GM23338 (cell line): ENCODE measurements at regions not wholly inside any gene's neighbourhood (a gene's known extent, or its start where the extent isn't known, plus 50 kb on each side); places are given as distances from the start of the nearest gene placed in this dataset.

Experiments
- ATAC-seq: fragments of 200-7000 bp; cut with Tn5 transposase; 3 replicates; pipeline ENCODE4 v1.9.1; 2020
- DNase-seq: peaks from one replicate; pipeline ENCODE4 v3.0.0-alpha.2; 2015; ENCODE audit warnings: low spot score
- H2AFZ ChIP-seq: fragments of 200-600 bp; sonication (generic); 2 replicates; pipeline ENCODE4 v1.8.0; 2016; ENCODE audit warnings: antibody characterized with exemption, mild to moderate bottlenecking, moderate library complexity
- H3F3A ChIP-seq: fragments of 200-600 bp; sonication (generic); replicated peaks from 2 replicates; pipeline ENCODE4 v1.8.0; 2017; ENCODE audit warnings: antibody characterized with exemption, mixed run types, low read depth
- H3K27ac ChIP-seq: fragments of 200-600 bp; sonication (generic); 2 replicates; pipeline ENCODE4 v1.6.1; 2016; ENCODE audit warnings: low read depth
- H3K27me3 ChIP-seq: fragments of 200-600 bp; sonication (generic); 2 replicates; pipeline ENCODE4 v1.8.0; 2016; ENCODE audit warnings: mild to moderate bottlenecking, mixed run types, moderate library complexity; ENCODE audit not compliant: insufficient read depth
- H3K36me3 ChIP-seq: fragments of 200-600 bp; sonication (generic); 2 replicates; pipeline ENCODE4 v1.8.0; 2016; ENCODE audit warnings: mild to moderate bottlenecking; ENCODE audit not compliant: insufficient read depth
- H3K4me1 ChIP-seq: fragments of 200-600 bp; sonication (generic); 2 replicates; pipeline ENCODE4 v1.8.0; 2016; ENCODE audit warnings: mild to moderate bottlenecking, moderate library complexity; ENCODE audit not compliant: insufficient read depth
- H3K4me2 ChIP-seq: fragments of 200-600 bp; sonication (generic); 2 replicates; pipeline ENCODE4 v1.7.1; 2017; ENCODE audit warnings: mixed run types
- H3K4me3 ChIP-seq: fragments of 200-600 bp; sonication (generic); 2 replicates; pipeline ENCODE4 v1.6.1; 2016; ENCODE audit warnings: mixed run types
- H3K79me2 ChIP-seq: fragments of 200-600 bp; sonication (generic); replicated peaks from 2 replicates; pipeline ENCODE4 v1.8.0; 2017; ENCODE audit warnings: mild to moderate bottlenecking; ENCODE audit not compliant: insufficient read depth
- H3K9me2 ChIP-seq: fragments of 200-600 bp; sonication (generic); 2 replicates; pipeline ENCODE4 v1.8.0; 2017; ENCODE audit not compliant: insufficient read depth
- H4K20me1 ChIP-seq: fragments of 200-600 bp; sonication (generic); replicated peaks from 2 replicates; pipeline ENCODE4 v1.8.0; 2017; ENCODE audit warnings: mild to moderate bottlenecking; ENCODE audit not compliant: insufficient read depth
- H3K27ac Mint-ChIP-seq: 2 replicates; pipeline ENCODE4 v1.8.0; 2020; ENCODE audit warnings: inconsistent platforms, mild to moderate bottlenecking, moderate library complexity, mixed read lengths
- H3K27me3 Mint-ChIP-seq: 3 replicates; pipeline ENCODE4 v1.8.0; 2022; ENCODE audit warnings: low read depth, mild to moderate bottlenecking, moderate library complexity, mixed read lengths, inconsistent platforms; ENCODE audit not compliant: insufficient read depth, poor library complexity
- H3K36me3 Mint-ChIP-seq: 3 replicates; pipeline ENCODE4 v1.8.0; 2021; ENCODE audit warnings: low read depth, mild to moderate bottlenecking, inconsistent platforms, moderate library complexity, mixed read lengths
- H3K4me1 Mint-ChIP-seq: 3 replicates; pipeline ENCODE4 v1.8.0; 2020; ENCODE audit warnings: mild to moderate bottlenecking, inconsistent platforms, mixed read lengths
- H3K4me3 Mint-ChIP-seq: 3 replicates; pipeline ENCODE4 v1.8.0; 2021; ENCODE audit warnings: moderate library complexity, mild to moderate bottlenecking, inconsistent platforms, mixed read lengths
- H3K9me3 Mint-ChIP-seq: 3 replicates; pipeline ENCODE4 v1.8.0; 2020; ENCODE audit warnings: moderate library complexity, mild to moderate bottlenecking, inconsistent platforms, mixed read lengths
- CREB1 ChIP-seq: fragments of 250-450 bp; sonication (Bioruptor Pico); IDR thresholded peaks from 2 replicates; pipeline ENCODE4 v1.5.0; 2020; ENCODE audit warnings: low read depth, mild to moderate bottlenecking, moderate library complexity
- EZH2 ChIP-seq: fragments of 200-600 bp; sonication (generic); IDR thresholded peaks from one replicate; pipeline ENCODE4 v1.8.0; 2017; ENCODE audit warnings: antibody characterized with exemption, mild to moderate bottlenecking, low read depth; ENCODE audit not compliant: unreplicated experiment
- EZH2phosphoT487 ChIP-seq: fragments of 200-600 bp; sonication (generic); IDR thresholded peaks from one replicate; pipeline ENCODE4 v1.8.1; 2018; ENCODE audit warnings: antibody characterized with exemption; ENCODE audit not compliant: unreplicated experiment
- JUNB ChIP-seq: IDR thresholded peaks from one replicate; pipeline ENCODE4 v1.6.1; 2016; ENCODE audit warnings: antibody characterized with exemption; ENCODE audit not compliant: unreplicated experiment
- NANOG ChIP-seq: IDR thresholded peaks from 2 replicates; pipeline ENCODE4 v1.6.1; 2016; ENCODE audit warnings: antibody characterized with exemption, borderline replicate concordance
- POLR2AphosphoS5 ChIP-seq: IDR thresholded peaks from 2 replicates; pipeline ENCODE4 v1.6.1; 2016; ENCODE audit warnings: antibody characterized with exemption, low read depth
- STAT1 ChIP-seq: IDR thresholded peaks from one replicate; pipeline ENCODE4 v1.6.1; 2016; ENCODE audit warnings: antibody characterized with exemption; ENCODE audit not compliant: unreplicated experiment
- ZNF114 ChIP-seq: fragments of 250-450 bp; sonication (Bioruptor Pico); IDR thresholded peaks from 2 replicates; pipeline ENCODE4 v1.5.0; 2020; ENCODE audit warnings: mild to moderate bottlenecking, moderate library complexity
- ZNF331 ChIP-seq: fragments of 250-450 bp; sonication (Bioruptor Pico); IDR thresholded peaks from 2 replicates; pipeline ENCODE4 v1.5.0; 2020; ENCODE audit warnings: low read depth, mild to moderate bottlenecking, moderate library complexity
- TF ChIP-seq, protein P1 (sequence below), 2 experiments: fragments of 200-600 bp in 1 of 2; sonication (generic) in 1 of 2; conservative IDR thresholded peaks; 2 replicates each; pipeline versions ENCODE4 v1.5.1 to v1.6.1; 2016 to 2017; ENCODE audit warnings: antibody characterized with exemption in 2 of 2, low read depth in 2 of 2, mild to moderate bottlenecking in 2 of 2, moderate library complexity in 1 of 2
- TF ChIP-seq, protein P2 (sequence below): IDR thresholded peaks from 2 replicates; pipeline ENCODE4 v1.6.1; 2016; ENCODE audit warnings: antibody characterized with exemption
- TF ChIP-seq, protein P3 (sequence below): IDR thresholded peaks from one replicate; pipeline ENCODE4 v1.6.1; 2018; ENCODE audit warnings: antibody characterized with exemption; ENCODE audit not compliant: unreplicated experiment
- TF ChIP-seq, protein P4 (sequence below): fragments of 250-450 bp; sonication (Bioruptor Pico); IDR thresholded peaks from 2 replicates; pipeline ENCODE4 v1.5.0; 2020; ENCODE audit warnings: mild to moderate bottlenecking, moderate library complexity

DNA sequence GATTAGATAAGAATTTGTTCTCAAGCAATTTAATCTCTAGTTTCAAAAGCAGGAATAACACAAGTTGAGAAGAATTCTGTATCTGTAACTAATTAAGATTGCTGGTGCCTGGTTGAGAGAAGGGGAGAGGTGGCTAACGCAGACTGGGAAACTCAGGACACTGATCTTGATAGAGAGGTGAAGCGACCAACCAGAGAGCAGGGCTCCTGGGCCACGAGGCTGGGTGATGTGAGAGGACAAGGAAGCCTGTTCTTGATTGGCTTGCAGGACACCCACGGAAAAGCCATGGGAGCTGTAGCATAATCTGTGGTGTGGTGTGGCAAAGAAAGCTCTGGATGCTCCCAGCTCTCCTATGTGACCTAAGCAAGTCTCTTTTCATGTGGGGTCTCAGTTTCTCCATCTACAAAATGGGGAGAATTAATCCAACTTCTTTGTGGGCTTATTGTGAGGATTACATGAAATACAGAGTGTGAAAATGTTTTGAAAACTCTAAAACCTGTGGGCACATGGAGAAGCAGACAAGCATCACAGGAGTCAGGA lies 594.1 kb upstream of the BRINP1 start:
- TF ChIP-seq STAT1 (no peak), CREB1 (CRISPR knock-in tag) (no peak), EZH2 (no peak), JUNB (no peak), NANOG (no peak), ZNF114 (CRISPR knock-in tag) (no peak), ZNF331 (CRISPR knock-in tag) (no peak), EZH2phosphoT487 (no peak), POLR2AphosphoS5 (no peak)
- TF ChIP-seq, protein P1, sequence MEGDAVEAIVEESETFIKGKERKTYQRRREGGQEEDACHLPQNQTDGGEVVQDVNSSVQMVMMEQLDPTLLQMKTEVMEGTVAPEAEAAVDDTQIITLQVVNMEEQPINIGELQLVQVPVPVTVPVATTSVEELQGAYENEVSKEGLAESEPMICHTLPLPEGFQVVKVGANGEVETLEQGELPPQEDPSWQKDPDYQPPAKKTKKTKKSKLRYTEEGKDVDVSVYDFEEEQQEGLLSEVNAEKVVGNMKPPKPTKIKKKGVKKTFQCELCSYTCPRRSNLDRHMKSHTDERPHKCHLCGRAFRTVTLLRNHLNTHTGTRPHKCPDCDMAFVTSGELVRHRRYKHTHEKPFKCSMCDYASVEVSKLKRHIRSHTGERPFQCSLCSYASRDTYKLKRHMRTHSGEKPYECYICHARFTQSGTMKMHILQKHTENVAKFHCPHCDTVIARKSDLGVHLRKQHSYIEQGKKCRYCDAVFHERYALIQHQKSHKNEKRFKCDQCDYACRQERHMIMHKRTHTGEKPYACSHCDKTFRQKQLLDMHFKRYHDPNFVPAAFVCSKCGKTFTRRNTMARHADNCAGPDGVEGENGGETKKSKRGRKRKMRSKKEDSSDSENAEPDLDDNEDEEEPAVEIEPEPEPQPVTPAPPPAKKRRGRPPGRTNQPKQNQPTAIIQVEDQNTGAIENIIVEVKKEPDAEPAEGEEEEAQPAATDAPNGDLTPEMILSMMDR (conservative IDR thresholded peaks at IDR 0.05; ENCODE audit: low read depth in 2 of 2): no peak
- TF ChIP-seq, protein P2, sequence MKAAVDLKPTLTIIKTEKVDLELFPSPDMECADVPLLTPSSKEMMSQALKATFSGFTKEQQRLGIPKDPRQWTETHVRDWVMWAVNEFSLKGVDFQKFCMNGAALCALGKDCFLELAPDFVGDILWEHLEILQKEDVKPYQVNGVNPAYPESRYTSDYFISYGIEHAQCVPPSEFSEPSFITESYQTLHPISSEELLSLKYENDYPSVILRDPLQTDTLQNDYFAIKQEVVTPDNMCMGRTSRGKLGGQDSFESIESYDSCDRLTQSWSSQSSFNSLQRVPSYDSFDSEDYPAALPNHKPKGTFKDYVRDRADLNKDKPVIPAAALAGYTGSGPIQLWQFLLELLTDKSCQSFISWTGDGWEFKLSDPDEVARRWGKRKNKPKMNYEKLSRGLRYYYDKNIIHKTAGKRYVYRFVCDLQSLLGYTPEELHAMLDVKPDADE: no peak
- TF ChIP-seq, protein P3, sequence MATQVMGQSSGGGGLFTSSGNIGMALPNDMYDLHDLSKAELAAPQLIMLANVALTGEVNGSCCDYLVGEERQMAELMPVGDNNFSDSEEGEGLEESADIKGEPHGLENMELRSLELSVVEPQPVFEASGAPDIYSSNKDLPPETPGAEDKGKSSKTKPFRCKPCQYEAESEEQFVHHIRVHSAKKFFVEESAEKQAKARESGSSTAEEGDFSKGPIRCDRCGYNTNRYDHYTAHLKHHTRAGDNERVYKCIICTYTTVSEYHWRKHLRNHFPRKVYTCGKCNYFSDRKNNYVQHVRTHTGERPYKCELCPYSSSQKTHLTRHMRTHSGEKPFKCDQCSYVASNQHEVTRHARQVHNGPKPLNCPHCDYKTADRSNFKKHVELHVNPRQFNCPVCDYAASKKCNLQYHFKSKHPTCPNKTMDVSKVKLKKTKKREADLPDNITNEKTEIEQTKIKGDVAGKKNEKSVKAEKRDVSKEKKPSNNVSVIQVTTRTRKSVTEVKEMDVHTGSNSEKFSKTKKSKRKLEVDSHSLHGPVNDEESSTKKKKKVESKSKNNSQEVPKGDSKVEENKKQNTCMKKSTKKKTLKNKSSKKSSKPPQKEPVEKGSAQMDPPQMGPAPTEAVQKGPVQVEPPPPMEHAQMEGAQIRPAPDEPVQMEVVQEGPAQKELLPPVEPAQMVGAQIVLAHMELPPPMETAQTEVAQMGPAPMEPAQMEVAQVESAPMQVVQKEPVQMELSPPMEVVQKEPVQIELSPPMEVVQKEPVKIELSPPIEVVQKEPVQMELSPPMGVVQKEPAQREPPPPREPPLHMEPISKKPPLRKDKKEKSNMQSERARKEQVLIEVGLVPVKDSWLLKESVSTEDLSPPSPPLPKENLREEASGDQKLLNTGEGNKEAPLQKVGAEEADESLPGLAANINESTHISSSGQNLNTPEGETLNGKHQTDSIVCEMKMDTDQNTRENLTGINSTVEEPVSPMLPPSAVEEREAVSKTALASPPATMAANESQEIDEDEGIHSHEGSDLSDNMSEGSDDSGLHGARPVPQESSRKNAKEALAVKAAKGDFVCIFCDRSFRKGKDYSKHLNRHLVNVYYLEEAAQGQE: no peak
- TF ChIP-seq, protein P4, sequence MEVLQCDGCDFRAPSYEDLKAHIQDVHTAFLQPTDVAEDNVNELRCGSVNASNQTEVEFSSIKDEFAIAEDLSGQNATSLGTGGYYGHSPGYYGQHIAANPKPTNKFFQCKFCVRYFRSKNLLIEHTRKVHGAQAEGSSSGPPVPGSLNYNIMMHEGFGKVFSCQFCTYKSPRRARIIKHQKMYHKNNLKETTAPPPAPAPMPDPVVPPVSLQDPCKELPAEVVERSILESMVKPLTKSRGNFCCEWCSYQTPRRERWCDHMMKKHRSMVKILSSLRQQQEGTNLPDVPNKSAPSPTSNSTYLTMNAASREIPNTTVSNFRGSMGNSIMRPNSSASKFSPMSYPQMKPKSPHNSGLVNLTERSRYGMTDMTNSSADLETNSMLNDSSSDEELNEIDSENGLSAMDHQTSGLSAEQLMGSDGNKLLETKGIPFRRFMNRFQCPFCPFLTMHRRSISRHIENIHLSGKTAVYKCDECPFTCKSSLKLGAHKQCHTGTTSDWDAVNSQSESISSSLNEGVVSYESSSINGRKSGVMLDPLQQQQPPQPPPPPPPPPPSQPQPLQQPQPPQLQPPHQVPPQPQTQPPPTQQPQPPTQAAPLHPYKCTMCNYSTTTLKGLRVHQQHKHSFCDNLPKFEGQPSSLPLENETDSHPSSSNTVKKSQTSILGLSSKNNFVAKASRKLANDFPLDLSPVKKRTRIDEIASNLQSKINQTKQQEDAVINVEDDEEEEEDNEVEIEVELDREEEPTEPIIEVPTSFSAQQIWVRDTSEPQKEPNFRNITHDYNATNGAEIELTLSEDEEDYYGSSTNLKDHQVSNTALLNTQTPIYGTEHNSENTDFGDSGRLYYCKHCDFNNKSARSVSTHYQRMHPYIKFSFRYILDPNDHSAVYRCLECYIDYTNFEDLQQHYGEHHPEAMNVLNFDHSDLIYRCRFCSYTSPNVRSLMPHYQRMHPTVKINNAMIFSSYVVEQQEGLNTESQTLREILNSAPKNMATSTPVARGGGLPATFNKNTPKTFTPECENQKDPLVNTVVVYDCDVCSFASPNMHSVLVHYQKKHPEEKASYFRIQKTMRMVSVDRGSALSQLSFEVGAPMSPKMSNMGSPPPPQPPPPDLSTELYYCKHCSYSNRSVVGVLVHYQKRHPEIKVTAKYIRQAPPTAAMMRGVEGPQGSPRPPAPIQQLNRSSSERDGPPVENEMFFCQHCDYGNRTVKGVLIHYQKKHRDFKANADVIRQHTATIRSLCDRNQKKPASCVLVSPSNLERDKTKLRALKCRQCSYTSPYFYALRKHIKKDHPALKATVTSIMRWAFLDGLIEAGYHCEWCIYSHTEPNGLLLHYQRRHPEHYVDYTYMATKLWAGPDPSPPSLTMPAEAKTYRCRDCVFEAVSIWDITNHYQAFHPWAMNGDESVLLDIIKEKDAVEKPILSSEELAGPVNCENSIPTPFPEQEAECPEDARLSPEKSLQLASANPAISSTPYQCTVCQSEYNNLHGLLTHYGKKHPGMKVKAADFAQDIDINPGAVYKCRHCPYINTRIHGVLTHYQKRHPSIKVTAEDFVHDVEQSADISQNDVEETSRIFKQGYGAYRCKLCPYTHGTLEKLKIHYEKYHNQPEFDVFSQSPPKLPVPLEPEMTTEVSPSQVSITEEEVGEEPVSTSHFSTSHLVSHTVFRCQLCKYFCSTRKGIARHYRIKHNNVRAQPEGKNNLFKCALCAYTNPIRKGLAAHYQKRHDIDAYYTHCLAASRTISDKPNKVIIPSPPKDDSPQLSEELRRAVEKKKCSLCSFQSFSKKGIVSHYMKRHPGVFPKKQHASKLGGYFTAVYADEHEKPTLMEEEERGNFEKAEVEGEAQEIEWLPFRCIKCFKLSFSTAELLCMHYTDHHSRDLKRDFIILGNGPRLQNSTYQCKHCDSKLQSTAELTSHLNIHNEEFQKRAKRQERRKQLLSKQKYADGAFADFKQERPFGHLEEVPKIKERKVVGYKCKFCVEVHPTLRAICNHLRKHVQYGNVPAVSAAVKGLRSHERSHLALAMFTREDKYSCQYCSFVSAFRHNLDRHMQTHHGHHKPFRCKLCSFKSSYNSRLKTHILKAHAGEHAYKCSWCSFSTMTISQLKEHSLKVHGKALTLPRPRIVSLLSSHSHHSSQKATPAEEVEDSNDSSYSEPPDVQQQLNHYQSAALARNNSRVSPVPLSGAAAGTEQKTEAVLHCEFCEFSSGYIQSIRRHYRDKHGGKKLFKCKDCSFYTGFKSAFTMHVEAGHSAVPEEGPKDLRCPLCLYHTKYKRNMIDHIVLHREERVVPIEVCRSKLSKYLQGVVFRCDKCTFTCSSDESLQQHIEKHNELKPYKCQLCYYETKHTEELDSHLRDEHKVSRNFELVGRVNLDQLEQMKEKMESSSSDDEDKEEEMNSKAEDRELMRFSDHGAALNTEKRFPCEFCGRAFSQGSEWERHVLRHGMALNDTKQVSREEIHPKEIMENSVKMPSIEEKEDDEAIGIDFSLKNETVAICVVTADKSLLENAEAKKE (CRISPR knock-in tag): no peak
- H3K27ac Mint-ChIP-seq: peak overlapping the region; percentile 88
- Histone ChIP-seq H3K27ac (peak overlapping the region; percentile 74), H3K9me2 (no peaks in the 10 kb centered on the region), H3K4me1 (peaks cover 23% of the 10 kb centered on the region), H3F3A (0 out of 2 replicates have a peak, but pooled peaks cover 8% of the 10 kb centered on the region), H4K20me1 (no peaks in the 10 kb centered on the region), H3K27me3 (no peaks in the 10 kb centered on the region), H3K79me2 (no peaks in the 10 kb centered on the region), H3K4me3 (no peak overlapping the region), H2AFZ (no peak overlapping the region), H3K4me2 (0 out of 2 replicates have a peak overlapping the region, but pooled peaks have one; percentile 8), H3K36me3 (no peaks in the 10 kb centered on the region)
- DNase-seq: peak; percentile 58
- H3K27me3 Mint-ChIP-seq: peaks cover 7% of the 10 kb centered on the region
- peaks cover 39% of the 10 kb centered on the region for H3K4me1 Mint-ChIP-seq
- peak; percentile 68 for ATAC-seq
- H3K9me3 Mint-ChIP-seq: peaks cover 9% of the 10 kb centered on the region; the same call in 2 of the 3 replicates
- H3K4me3 Mint-ChIP-seq: no peak overlapping the region
- H3K36me3 Mint-ChIP-seq: peaks cover 7% of the 10 kb centered on the region; the same call in 1 of the 3 replicates
